Neural progenitor cell (in vitro differentiated cells): ENCODE measurements at regions not wholly inside any gene's neighbourhood (a gene's known extent, or its start where the extent isn't known, plus 50 kb on each side); places are given as distances from the start of the nearest gene placed in this dataset.

Experiments used
- CTCF ChIP-seq: fragments of 200-600 bp; sonication (generic); IDR thresholded peaks from 2 replicates; pipeline ENCODE4 v1.5.1; 2017; ENCODE audit warnings: antibody characterized with exemption, mild to moderate bottlenecking
- EZH2 ChIP-seq: fragments of 200-600 bp; sonication (generic); IDR thresholded peaks from 2 replicates; pipeline ENCODE4 v1.6.1; 2017; ENCODE audit warnings: antibody characterized with exemption, mild to moderate bottlenecking, moderate library complexity

GRCh38 chr16:64740261-64740660 lies 381.6 kb downstream of the CDH11 start:
- TF ChIP-seq CTCF = no peak
- no peak for TF ChIP-seq EZH2
